ENCODE measurements at regions not wholly inside any gene's neighbourhood (a gene's known extent, or its start where the extent isn't known, plus 50 kb on each side); places are given as distances from the start of the nearest gene placed in this dataset.

DNA sequence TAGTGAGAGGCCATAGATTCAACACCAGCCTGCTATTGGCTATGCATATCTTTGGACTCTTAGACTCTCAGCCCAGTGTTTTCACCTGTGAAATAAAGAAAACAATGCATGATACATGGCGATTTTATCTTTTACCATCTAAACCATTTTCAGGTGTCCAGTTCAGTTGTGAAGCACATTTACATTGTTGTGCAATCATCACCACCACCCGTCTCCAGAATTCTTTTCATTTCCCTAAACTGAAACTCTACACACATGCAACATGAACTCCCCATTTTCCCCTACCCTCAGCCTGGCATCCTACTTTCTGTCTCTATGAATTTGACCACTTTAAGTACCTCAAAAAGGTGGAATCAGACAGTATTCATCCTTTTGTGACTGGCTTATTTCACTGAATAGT lies 420.6 kb downstream of the MED10 start:
- TF ChIP-seq, protein P1, sequence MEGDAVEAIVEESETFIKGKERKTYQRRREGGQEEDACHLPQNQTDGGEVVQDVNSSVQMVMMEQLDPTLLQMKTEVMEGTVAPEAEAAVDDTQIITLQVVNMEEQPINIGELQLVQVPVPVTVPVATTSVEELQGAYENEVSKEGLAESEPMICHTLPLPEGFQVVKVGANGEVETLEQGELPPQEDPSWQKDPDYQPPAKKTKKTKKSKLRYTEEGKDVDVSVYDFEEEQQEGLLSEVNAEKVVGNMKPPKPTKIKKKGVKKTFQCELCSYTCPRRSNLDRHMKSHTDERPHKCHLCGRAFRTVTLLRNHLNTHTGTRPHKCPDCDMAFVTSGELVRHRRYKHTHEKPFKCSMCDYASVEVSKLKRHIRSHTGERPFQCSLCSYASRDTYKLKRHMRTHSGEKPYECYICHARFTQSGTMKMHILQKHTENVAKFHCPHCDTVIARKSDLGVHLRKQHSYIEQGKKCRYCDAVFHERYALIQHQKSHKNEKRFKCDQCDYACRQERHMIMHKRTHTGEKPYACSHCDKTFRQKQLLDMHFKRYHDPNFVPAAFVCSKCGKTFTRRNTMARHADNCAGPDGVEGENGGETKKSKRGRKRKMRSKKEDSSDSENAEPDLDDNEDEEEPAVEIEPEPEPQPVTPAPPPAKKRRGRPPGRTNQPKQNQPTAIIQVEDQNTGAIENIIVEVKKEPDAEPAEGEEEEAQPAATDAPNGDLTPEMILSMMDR (IDR thresholded peaks at IDR 0.05; ENCODE audit: low read length) = no peak
- TF ChIP-seq EZH2 (IDR thresholded peaks at IDR 0.05; ENCODE audit: borderline replicate concordance, low read length) = no peak
